OCI-LY1 (cell line): ENCODE measurements at regions not wholly inside any gene's neighbourhood (a gene's known extent, or its start where the extent isn't known, plus 50 kb on each side); places are given as distances from the start of the nearest gene placed in this dataset.

Experiments used
- H2AFZ ChIP-seq: fragments of 200-600 bp; sonication (generic), shearing (Covaris generic); 2 replicates; pipeline ENCODE4 v1.6.0; 2014; ENCODE audit warnings: antibody characterized with exemption, mild to moderate bottlenecking, low read length
- H3F3A ChIP-seq: fragments of 200-600 bp; sonication (generic), shearing (Covaris generic); 2 replicates; pipeline ENCODE4 v1.6.0; 2014; ENCODE audit warnings: mild to moderate bottlenecking, antibody characterized with exemption, low read length, moderate library complexity; ENCODE audit not compliant: insufficient read depth
- H3K27ac ChIP-seq: fragments of 200-600 bp; sonication (generic); 2 replicates; pipeline ENCODE4 v1.5.1; 2014; ENCODE audit warnings: low read length, mixed run types, mild to moderate bottlenecking, low read depth; ENCODE audit not compliant: poor library complexity, severe bottlenecking
- H3K27me3 ChIP-seq: fragments of 200-600 bp; sonication (generic); 2 replicates; pipeline ENCODE4 v1.6.0; 2014; ENCODE audit warnings: antibody characterized with exemption, mild to moderate bottlenecking, low read length, moderate library complexity; ENCODE audit not compliant: insufficient read depth
- H3K36me3 ChIP-seq: fragments of 200-600 bp; sonication (generic); 2 replicates; pipeline ENCODE4 v1.6.1; 2014; ENCODE audit warnings: mild to moderate bottlenecking, antibody characterized with exemption, low read length, moderate library complexity, mixed read lengths; ENCODE audit not compliant: insufficient read depth
- H3K4me1 ChIP-seq: fragments of 200-600 bp; sonication (generic); 2 replicates; pipeline ENCODE4 v1.5.1; 2014; ENCODE audit warnings: mild to moderate bottlenecking, low read length, moderate library complexity; ENCODE audit not compliant: insufficient read depth, severe bottlenecking
- H3K4me2 ChIP-seq: fragments of 200-600 bp; sonication (generic), shearing (Covaris generic); 2 replicates; pipeline ENCODE4 v1.6.1; 2014; ENCODE audit warnings: low read length
- H3K4me3 ChIP-seq: fragments of 200-600 bp; sonication (generic); 2 replicates; pipeline ENCODE4 v1.5.1; 2014; ENCODE audit warnings: low read length, low read depth, mild to moderate bottlenecking, mixed read lengths; ENCODE audit not compliant: poor library complexity, severe bottlenecking
- H3K79me2 ChIP-seq: fragments of 200-600 bp; shearing (Covaris generic); 2 replicates; pipeline ENCODE4 v1.6.1; 2016; ENCODE audit warnings: mixed run types, low read length, mixed read lengths; ENCODE audit not compliant: insufficient read depth
- H3K9ac ChIP-seq: fragments of 200-600 bp; sonication (generic), shearing (Covaris generic); 2 replicates; pipeline ENCODE4 v1.6.1; 2014; ENCODE audit warnings: mild to moderate bottlenecking, low read length, mixed read lengths
- H3K9me2 ChIP-seq: fragments of 200-600 bp; sonication (generic), shearing (Covaris generic); 2 replicates; pipeline ENCODE4 v1.6.1; 2014; ENCODE audit warnings: low read depth, mild to moderate bottlenecking, low read length, mixed read lengths
- H3K9me3 ChIP-seq: fragments of 200-600 bp; shearing (Covaris generic); 2 replicates; pipeline ENCODE4 v1.6.1; 2014; ENCODE audit warnings: low read length, mixed read lengths
- H4K20me1 ChIP-seq: fragments of 200-600 bp; sonication (generic), shearing (Covaris generic); 2 replicates; pipeline ENCODE4 v1.6.0; 2016; ENCODE audit warnings: mild to moderate bottlenecking, low read length; ENCODE audit not compliant: insufficient read depth
- EZH2 ChIP-seq: fragments of 200-600 bp; sonication (generic), shearing (Covaris generic); IDR thresholded peaks from 2 replicates; pipeline ENCODE4 v1.8.0; 2017; ENCODE audit warnings: borderline replicate concordance, mixed run types, mild to moderate bottlenecking, antibody characterized with exemption, low read length, moderate library complexity, mixed read lengths
- TF ChIP-seq, protein P1 (sequence below): fragments of 200-600 bp; sonication (generic), shearing (Covaris generic); IDR thresholded peaks from 2 replicates; pipeline ENCODE4 v1.5.1; 2017; ENCODE audit warnings: mild to moderate bottlenecking, antibody characterized with exemption, low read length, moderate library complexity, mixed read lengths

DNA sequence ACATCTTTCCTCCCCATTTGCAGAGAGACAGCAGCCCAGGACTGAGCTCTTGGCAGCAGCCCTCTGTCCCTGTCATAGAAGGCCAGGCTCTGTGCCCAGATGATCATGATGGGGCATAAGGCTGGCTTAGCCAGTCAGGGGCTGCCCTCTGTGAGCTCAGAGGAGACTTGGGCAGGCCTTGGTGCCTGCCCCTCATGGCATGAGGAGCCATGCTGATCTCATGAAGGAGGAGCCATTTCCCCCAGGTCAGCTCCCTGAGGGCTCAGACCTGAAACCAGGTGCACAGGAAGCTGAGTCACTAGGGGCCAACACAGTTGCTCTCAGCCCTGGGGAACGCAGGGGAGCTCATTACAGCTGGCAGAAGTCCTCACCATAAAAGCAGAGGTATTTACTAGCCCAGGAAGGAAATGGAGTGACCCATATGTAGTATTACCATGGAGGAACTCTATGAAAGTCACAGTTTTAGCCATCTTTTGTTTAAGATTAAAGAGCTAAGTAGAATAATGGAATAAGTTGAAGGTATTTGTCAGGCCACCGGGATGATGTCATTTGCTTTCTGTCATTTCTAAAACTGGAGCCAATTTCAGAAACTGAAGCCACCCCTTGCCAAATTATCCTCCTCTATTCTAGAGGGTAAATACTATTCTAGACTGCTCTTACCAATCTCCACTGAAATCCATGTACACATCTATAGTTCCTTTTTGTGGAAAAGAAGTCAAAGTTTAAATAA, 362.4 kb upstream of the ZNF32 start:
- Histone ChIP-seq H3K9me3 (no peaks in the 10 kb centered on the region), H3K27me3 (no peaks in the 10 kb centered on the region), H3F3A (no peaks in the 10 kb centered on the region), H2AFZ (no peak overlapping the region), H3K79me2 (no peaks in the 10 kb centered on the region), H3K27ac (no peak overlapping the region), H3K36me3 (no peaks in the 10 kb centered on the region), H3K4me2 (no peak overlapping the region), H3K9me2 (no peaks in the 10 kb centered on the region), H3K4me3 (no peak overlapping the region), H3K4me1 (no peaks in the 10 kb centered on the region), H3K9ac (no peak overlapping the region), H4K20me1 (no peaks in the 10 kb centered on the region)
- TF ChIP-seq, protein P1, sequence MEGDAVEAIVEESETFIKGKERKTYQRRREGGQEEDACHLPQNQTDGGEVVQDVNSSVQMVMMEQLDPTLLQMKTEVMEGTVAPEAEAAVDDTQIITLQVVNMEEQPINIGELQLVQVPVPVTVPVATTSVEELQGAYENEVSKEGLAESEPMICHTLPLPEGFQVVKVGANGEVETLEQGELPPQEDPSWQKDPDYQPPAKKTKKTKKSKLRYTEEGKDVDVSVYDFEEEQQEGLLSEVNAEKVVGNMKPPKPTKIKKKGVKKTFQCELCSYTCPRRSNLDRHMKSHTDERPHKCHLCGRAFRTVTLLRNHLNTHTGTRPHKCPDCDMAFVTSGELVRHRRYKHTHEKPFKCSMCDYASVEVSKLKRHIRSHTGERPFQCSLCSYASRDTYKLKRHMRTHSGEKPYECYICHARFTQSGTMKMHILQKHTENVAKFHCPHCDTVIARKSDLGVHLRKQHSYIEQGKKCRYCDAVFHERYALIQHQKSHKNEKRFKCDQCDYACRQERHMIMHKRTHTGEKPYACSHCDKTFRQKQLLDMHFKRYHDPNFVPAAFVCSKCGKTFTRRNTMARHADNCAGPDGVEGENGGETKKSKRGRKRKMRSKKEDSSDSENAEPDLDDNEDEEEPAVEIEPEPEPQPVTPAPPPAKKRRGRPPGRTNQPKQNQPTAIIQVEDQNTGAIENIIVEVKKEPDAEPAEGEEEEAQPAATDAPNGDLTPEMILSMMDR = no peak
- no peak for TF ChIP-seq EZH2

DNA sequence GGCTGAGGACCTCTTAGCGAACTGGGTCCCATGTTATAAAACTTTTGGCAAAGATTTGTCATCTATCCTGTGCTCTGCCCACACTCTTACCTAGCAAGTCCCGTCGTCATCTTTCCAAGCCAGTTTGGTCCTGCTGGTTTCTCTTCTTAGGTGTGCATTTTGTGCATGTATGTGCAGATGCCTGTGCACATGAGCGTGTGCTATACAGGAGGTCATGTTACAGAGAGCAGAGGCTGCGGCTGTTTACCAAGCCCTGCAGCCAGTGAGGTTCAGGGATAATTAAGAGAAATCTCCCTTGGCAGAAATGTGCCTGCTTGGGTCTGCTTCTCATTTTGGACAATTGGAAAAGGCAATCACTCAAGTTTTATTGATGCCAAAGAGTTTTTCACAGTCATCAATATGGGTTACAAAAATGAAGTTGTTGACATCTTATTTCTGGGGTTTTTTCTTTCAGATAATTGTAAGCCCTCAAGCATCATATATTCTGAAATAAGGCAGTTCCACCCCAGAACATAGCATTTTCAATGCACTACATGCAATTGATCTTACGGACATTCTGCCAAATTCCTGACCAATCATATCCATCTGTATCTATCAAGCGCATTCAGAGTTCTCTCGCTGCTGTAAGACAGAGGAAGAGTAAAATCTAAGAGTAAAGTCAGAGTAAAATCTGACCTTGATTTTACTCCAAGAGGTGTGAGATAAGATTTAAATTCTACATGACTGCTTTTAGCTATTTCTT, 361.4 kb upstream of the ZNF32 start:
- Histone ChIP-seq H3K4me1 (no peaks in the 10 kb centered on the region), H3K27me3 (no peaks in the 10 kb centered on the region)
- TF ChIP-seq EZH2 = no peak
- TF ChIP-seq, protein P1 = no peak

DNA sequence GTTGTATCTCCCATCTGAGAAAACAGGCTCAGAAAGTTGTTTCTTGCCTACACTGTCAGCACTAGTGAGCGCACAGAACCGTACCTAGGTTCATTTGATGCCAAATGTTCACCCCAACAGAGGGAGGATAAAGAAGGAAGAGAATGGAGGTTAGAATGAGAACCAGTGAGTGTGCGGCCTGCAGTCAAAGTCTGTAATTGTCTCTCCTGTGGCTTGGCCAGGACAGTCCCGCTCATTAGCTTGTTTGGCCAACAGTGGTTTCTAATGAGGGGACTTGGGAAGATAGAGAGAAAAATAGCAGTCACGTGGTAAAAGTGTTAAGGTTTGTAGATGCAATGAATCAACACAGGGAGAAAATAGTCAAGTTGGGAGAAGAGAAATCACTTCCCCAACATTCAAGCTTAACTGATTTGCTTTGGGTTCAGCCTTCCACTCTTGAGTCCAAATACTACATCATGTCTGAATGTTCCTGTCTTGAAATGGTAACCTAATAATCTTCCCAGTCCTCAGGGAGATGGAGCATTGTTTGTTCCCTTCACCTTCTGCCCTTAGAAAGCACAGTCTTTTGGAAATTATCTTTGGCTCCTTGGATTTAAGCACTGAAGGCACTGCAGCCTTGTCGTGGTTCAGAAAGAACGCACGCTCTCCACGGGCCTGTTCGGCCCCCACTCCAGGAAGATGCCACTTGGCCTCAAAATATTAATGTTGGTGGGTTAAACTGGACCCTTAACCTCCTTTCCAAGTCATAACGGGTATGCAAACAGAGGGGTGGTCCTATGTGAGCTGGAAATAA, 360.4 kb upstream of the ZNF32 start:
- TF ChIP-seq, protein P1 = no peak
- TF ChIP-seq EZH2 = no peak
- Histone ChIP-seq H3K27me3 (no peaks in the 10 kb centered on the region), H3K4me2 (no peak overlapping the region), H3K9ac (no peak overlapping the region), H3K4me1 (no peaks in the 10 kb centered on the region), H3K79me2 (no peaks in the 10 kb centered on the region), H3F3A (no peaks in the 10 kb centered on the region), H3K4me3 (no peak overlapping the region), H3K36me3 (no peaks in the 10 kb centered on the region), H2AFZ (no peak overlapping the region), H4K20me1 (no peaks in the 10 kb centered on the region), H3K9me3 (no peaks in the 10 kb centered on the region), H3K27ac (no peak overlapping the region), H3K9me2 (no peaks in the 10 kb centered on the region)

More for the DNA sequence above, 361.4 kb upstream of the ZNF32 start:
- no peaks in the 10 kb centered on the region for H4K20me1 ChIP-seq
- H3K9me2 ChIP-seq = no peaks in the 10 kb centered on the region
- H3K9ac ChIP-seq = no peak overlapping the region
- no peak overlapping the region for H3K4me2 ChIP-seq
- H3K9me3 ChIP-seq = no peaks in the 10 kb centered on the region
- H3K27ac ChIP-seq = no peak overlapping the region
- no peaks in the 10 kb centered on the region for H3K79me2 ChIP-seq
- H3K4me3 ChIP-seq = no peak overlapping the region
- H3K36me3 ChIP-seq = no peaks in the 10 kb centered on the region
- H3F3A ChIP-seq = no peaks in the 10 kb centered on the region
- H2AFZ ChIP-seq = no peak overlapping the region
